HCT116 (cell line): ENCODE measurements at regions not wholly inside any gene's neighbourhood (a gene's known extent, or its start where the extent isn't known, plus 50 kb on each side); places are given as distances from the start of the nearest gene placed in this dataset.

Experiments used
- ATAC-seq: fragments of 200-7000 bp; cut with Tn5 transposase; 2 replicates; pipeline ENCODE4 v1.9.1; 2020; ENCODE audit warnings: mild to moderate bottlenecking, moderate library complexity
- BruUV-seq: library from RNA; stranded (reverse); fragments of 400-500 nt; replicated peaks from 2 replicates; lab custom pipeline; 2021; lab: Mats Ljungman, UMichigan
- CTCF ChIA-PET: fragments of 300-600 bp; sonication (Branson Sonifier 250); formaldehyde crosslinking; loops from one replicate; lab custom pipeline; 2021; ENCODE audit warnings: antibody characterized with exemption; lab: Charles Lee
- POLR2A ChIA-PET: fragments of 300-600, 350-600 bp; sonication (Branson Sonifier 250); formaldehyde crosslinking; loops from one replicate; lab custom pipeline; 2021; ENCODE audit warnings: antibody characterized with exemption; lab: Charles Lee
- RAD21 ChIA-PET, 2 experiments: fragments of 300-600 bp; sonication (Branson Sonifier 250); formaldehyde crosslinking; loops; one replicate each; lab custom pipeline; 2023; ENCODE audit warnings: low total read pairs in 2 of 2; ENCODE audit not compliant: uncharacterized antibody in 2 of 2, unreplicated experiment in 2 of 2, low non-redundant PET in 1 of 2; lab: Charles Lee
- DNase-seq: peaks from one replicate; pipeline ENCODE4 v3.0.0-alpha.2; 2010; ENCODE audit warnings: low read depth, low spot score
- H2AFZ ChIP-seq: fragments of 200-600 bp; shearing (Covaris generic), sonication (generic); 2 replicates; pipeline ENCODE4 v1.6.1; 2017; ENCODE audit warnings: low read depth, mixed run types, mixed read lengths, antibody characterized with exemption, low read length; ENCODE audit not compliant: poor library complexity, severe bottlenecking
- H3K27ac ChIP-seq: 2 replicates; pipeline ENCODE4 v1.5.1; 2012; ENCODE audit warnings: low read depth, low read length
- H3K27me3 ChIP-seq: fragments of 200-600 bp; sonication (generic); 2 replicates; pipeline ENCODE4 v1.6.1; 2016; ENCODE audit warnings: mixed run types, low read length, mixed read lengths; ENCODE audit not compliant: insufficient read depth
- H3K36me3 ChIP-seq, 2 experiments: fragments of 200-500 bp in 1 of 2; fragments of 200-600 bp in 1 of 2; sonication (Bioruptor generic) in 1 of 2; sonication (generic) in 1 of 2; 2 replicates each; pipeline versions ENCODE4 v1.5.1 to v1.6.1; 2014 to 2016; ENCODE audit warnings: low read length in 2 of 2, inconsistent platforms in 1 of 2, mixed read lengths in 1 of 2, mixed run types in 1 of 2; ENCODE audit not compliant: insufficient read depth in 2 of 2, control insufficient read depth in 1 of 2
- H3K4me1 ChIP-seq, 2 experiments: fragments of 200-600 bp in 1 of 2; sonication (generic) in 1 of 2; 2 replicates each; pipeline versions ENCODE4 v1.5.1 to v1.6.1; 2012 to 2017; ENCODE audit warnings: low read length in 2 of 2, inconsistent platforms in 1 of 2, mild to moderate bottlenecking in 1 of 2, mixed read lengths in 1 of 2, mixed run types in 1 of 2, moderate library complexity in 1 of 2; ENCODE audit not compliant: insufficient read depth in 2 of 2, control insufficient read depth in 1 of 2
- H3K4me2 ChIP-seq: fragments of 200-600 bp; sonication (generic); 2 replicates; pipeline ENCODE4 v1.6.1; 2017; ENCODE audit warnings: mixed run types, low read length, mixed read lengths
- H3K4me3 ChIP-seq, 2 experiments: fragments of 200-600 bp in 1 of 2; sonication (generic) in 1 of 2; replicated peaks in 1 of 2; 2 replicates each; pipeline ENCODE4 v1.5.1; 2011 to 2016; ENCODE audit warnings: low read length in 2 of 2, control low read depth in 1 of 2, low read depth in 1 of 2, mild to moderate bottlenecking in 1 of 2, mixed read lengths in 1 of 2, mixed run types in 1 of 2
- H3K79me2 ChIP-seq: fragments of 200-600 bp; sonication (generic); 2 replicates; pipeline ENCODE4 v1.6.1; 2017; ENCODE audit warnings: mild to moderate bottlenecking, mixed run types, low read length, moderate library complexity, mixed read lengths; ENCODE audit not compliant: insufficient read depth
- H3K9ac ChIP-seq: fragments of 200-600 bp; sonication (generic); 2 replicates; pipeline ENCODE4 v1.6.1; 2016; ENCODE audit warnings: low read length, mixed read lengths
- H3K9me2 ChIP-seq: fragments of 200-600 bp; sonication (generic), shearing (Covaris generic); 2 replicates; pipeline ENCODE4 v1.6.1; 2017; ENCODE audit warnings: mixed run types, mild to moderate bottlenecking, moderate library complexity; ENCODE audit not compliant: insufficient read depth
- H3K9me3 ChIP-seq, 2 experiments: fragments of 200-500 bp in 1 of 2; fragments of 200-600 bp in 1 of 2; sonication (Bioruptor generic) in 1 of 2; sonication (generic) in 1 of 2; 2 replicates each; pipeline ENCODE4 v1.6.1; 2014 to 2017; ENCODE audit warnings: low read length in 2 of 2, mixed read lengths in 2 of 2, inconsistent platforms in 1 of 2, low read depth in 1 of 2, mild to moderate bottlenecking in 1 of 2, mixed run types in 1 of 2, moderate library complexity in 1 of 2; ENCODE audit not compliant: control insufficient read depth in 1 of 2, insufficient read depth in 1 of 2
- H4K20me1 ChIP-seq: fragments of 200-600 bp; sonication (generic), shearing (Covaris generic); 2 replicates; pipeline ENCODE4 v1.6.1; 2017; ENCODE audit warnings: mixed run types, mild to moderate bottlenecking, moderate library complexity; ENCODE audit not compliant: insufficient read depth
- CBX3 ChIP-seq: IDR thresholded peaks from 2 replicates; pipeline ENCODE4 v1.6.1; 2012; ENCODE audit warnings: low read depth
- CEBPB ChIP-seq: IDR thresholded peaks from 2 replicates; pipeline ENCODE4 v1.6.1; 2012; ENCODE audit warnings: low read depth
- EGR1 ChIP-seq: IDR thresholded peaks from 2 replicates; pipeline ENCODE4 v1.6.1; 2012; ENCODE audit warnings: low read depth
- ELF1 ChIP-seq: IDR thresholded peaks from 2 replicates; pipeline ENCODE4 v1.6.1; 2012; ENCODE audit warnings: low read depth, borderline replicate concordance
- EZH2 ChIP-seq: fragments of 200-600 bp; sonication (generic); IDR thresholded peaks from 2 replicates; pipeline ENCODE4 v1.6.1; 2017; ENCODE audit warnings: antibody characterized with exemption, mixed run types
- EZH2phosphoT487 ChIP-seq: fragments of 200-600 bp; IDR thresholded peaks from 2 replicates; pipeline ENCODE4 v1.6.1; 2018; ENCODE audit warnings: antibody characterized with exemption, borderline replicate concordance
- JUND ChIP-seq: IDR thresholded peaks from 2 replicates; pipeline ENCODE4 v1.6.1; 2012
- POLR2AphosphoS5 ChIP-seq: IDR thresholded peaks from 2 replicates; pipeline ENCODE4 v1.6.1; 2011; ENCODE audit warnings: mild to moderate bottlenecking, low read depth, low read length, moderate library complexity
- RAD21 ChIP-seq: IDR thresholded peaks from 2 replicates; pipeline ENCODE4 v1.6.1; 2012; ENCODE audit warnings: low read depth, mild to moderate bottlenecking
- SIN3A ChIP-seq: IDR thresholded peaks from 2 replicates; pipeline ENCODE4 v1.6.1; 2012; ENCODE audit warnings: low read depth
- SP1 ChIP-seq: IDR thresholded peaks from 2 replicates; pipeline ENCODE4 v1.6.1; 2012; ENCODE audit warnings: low read depth
- YY1 ChIP-seq: IDR thresholded peaks from 2 replicates; pipeline ENCODE4 v1.6.1; 2011; ENCODE audit warnings: low read length, low read depth, moderate library complexity, mild to moderate bottlenecking; ENCODE audit not compliant: insufficient replicate concordance; ENCODE audit errors: extremely low read depth
- ZFX ChIP-seq: fragments of 450-650 bp; IDR thresholded peaks from 2 replicates; pipeline ENCODE4 v1.6.1; 2017
- ZNF274 ChIP-seq: fragments of 200-500 bp; sonication (Bioruptor generic); IDR thresholded peaks from 2 replicates; pipeline ENCODE4 v1.6.1; 2014; ENCODE audit warnings: mild to moderate bottlenecking, low read depth, low read length, inconsistent platforms
- intact Hi-C: fragments of 100-400 bp; cut with micrococcal nuclease; formaldehyde crosslinking; loops from 2 replicates; pipeline ENCODE4 v1.10.0; 2022
- TF ChIP-seq, protein P1 (sequence below): IDR thresholded peaks from 2 replicates; pipeline ENCODE4 v1.6.1; 2012
- TF ChIP-seq, protein P2 (sequence below): IDR thresholded peaks from 2 replicates; pipeline ENCODE4 v1.6.1; 2011; ENCODE audit warnings: mild to moderate bottlenecking, low read length, moderate library complexity; ENCODE audit not compliant: insufficient replicate concordance; ENCODE audit errors: extremely low read depth
- TF ChIP-seq, protein P3 (sequence below): IDR thresholded peaks from 2 replicates; pipeline ENCODE4 v1.6.1; 2012
- TF ChIP-seq, protein P4 (sequence below), 3 experiments: fragments of 200-600 bp in 1 of 3; sonication (generic) in 1 of 3; IDR thresholded peaks in 2 of 3; conservative IDR thresholded peaks in 1 of 3; 2 replicates each; pipeline ENCODE4 v1.5.1; 2012 to 2017; ENCODE audit warnings: low read depth in 2 of 3, low read length in 2 of 3, antibody characterized with exemption in 1 of 3, borderline replicate concordance in 1 of 3, control low read depth in 1 of 3, mild to moderate bottlenecking in 1 of 3, mixed read lengths in 1 of 3, mixed run types in 1 of 3, moderate library complexity in 1 of 3; ENCODE audit not compliant: insufficient read depth in 1 of 3
- TF ChIP-seq, protein P5 (sequence below): IDR thresholded peaks from 2 replicates; pipeline ENCODE4 v1.6.1; 2012; ENCODE audit warnings: low read depth

DNA sequence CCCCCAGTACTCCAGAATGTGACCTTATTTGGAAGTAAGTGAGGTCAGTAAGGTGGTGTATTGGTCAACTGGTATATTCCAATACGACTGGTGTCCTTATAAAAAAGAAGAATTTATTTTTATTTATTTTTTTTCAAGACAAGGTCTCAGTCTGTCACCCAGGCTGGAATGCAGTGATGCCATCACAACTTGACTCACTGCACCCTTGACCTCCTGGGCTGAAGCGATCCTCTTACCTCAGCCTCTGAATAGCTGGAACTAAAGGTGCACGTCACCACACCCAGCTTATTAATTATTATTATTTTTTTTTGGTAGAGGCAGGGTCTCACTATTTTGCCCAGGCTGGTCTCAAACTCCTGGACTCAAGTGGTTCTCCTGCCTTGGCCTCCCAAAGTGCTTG, 115.1 kb upstream of the PITX2 start:
- CTCF ChIA-PET: no interaction called here

More for the DNA sequence above, 115.1 kb upstream of the PITX2 start:
- no peaks in the 10 kb centered on the region for H3K79me2 ChIP-seq
- no TSS peak for BruUV-seq
- no peaks in the 10 kb centered on the region for H3K27me3 ChIP-seq
- POLR2A ChIA-PET: no interaction called here
- no peak overlapping the region for H3K4me2 ChIP-seq
- H4K20me1 ChIP-seq: no peaks in the 10 kb centered on the region
- H3K9me2 ChIP-seq: no peaks in the 10 kb centered on the region
- intact Hi-C loops: no loop called here
- DNase-seq: no peak
- H2AFZ ChIP-seq: no peak overlapping the region
- no peak for TF ChIP-seq SP1
- TF ChIP-seq, protein P1, sequence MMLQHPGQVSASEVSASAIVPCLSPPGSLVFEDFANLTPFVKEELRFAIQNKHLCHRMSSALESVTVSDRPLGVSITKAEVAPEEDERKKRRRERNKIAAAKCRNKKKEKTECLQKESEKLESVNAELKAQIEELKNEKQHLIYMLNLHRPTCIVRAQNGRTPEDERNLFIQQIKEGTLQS: no peak
- no peak for TF ChIP-seq YY1
- TF ChIP-seq CBX3: no peak
- no peak for TF ChIP-seq EZH2
- TF ChIP-seq JUND: no peak
- no peak for TF ChIP-seq POLR2AphosphoS5
- no peak for TF ChIP-seq RAD21
- TF ChIP-seq, protein P2, sequence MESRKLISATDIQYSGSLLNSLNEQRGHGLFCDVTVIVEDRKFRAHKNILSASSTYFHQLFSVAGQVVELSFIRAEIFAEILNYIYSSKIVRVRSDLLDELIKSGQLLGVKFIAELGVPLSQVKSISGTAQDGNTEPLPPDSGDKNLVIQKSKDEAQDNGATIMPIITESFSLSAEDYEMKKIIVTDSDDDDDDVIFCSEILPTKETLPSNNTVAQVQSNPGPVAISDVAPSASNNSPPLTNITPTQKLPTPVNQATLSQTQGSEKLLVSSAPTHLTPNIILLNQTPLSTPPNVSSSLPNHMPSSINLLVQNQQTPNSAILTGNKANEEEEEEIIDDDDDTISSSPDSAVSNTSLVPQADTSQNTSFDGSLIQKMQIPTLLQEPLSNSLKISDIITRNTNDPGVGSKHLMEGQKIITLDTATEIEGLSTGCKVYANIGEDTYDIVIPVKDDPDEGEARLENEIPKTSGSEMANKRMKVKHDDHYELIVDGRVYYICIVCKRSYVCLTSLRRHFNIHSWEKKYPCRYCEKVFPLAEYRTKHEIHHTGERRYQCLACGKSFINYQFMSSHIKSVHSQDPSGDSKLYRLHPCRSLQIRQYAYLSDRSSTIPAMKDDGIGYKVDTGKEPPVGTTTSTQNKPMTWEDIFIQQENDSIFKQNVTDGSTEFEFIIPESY: no peak
- TF ChIP-seq, protein P3, sequence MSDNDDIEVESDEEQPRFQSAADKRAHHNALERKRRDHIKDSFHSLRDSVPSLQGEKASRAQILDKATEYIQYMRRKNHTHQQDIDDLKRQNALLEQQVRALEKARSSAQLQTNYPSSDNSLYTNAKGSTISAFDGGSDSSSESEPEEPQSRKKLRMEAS: no peak
- no peak for TF ChIP-seq SIN3A
- no peak for TF ChIP-seq EGR1
- TF ChIP-seq ELF1: no peak
- TF ChIP-seq ZNF274: no peak
- TF ChIP-seq, protein P4, sequence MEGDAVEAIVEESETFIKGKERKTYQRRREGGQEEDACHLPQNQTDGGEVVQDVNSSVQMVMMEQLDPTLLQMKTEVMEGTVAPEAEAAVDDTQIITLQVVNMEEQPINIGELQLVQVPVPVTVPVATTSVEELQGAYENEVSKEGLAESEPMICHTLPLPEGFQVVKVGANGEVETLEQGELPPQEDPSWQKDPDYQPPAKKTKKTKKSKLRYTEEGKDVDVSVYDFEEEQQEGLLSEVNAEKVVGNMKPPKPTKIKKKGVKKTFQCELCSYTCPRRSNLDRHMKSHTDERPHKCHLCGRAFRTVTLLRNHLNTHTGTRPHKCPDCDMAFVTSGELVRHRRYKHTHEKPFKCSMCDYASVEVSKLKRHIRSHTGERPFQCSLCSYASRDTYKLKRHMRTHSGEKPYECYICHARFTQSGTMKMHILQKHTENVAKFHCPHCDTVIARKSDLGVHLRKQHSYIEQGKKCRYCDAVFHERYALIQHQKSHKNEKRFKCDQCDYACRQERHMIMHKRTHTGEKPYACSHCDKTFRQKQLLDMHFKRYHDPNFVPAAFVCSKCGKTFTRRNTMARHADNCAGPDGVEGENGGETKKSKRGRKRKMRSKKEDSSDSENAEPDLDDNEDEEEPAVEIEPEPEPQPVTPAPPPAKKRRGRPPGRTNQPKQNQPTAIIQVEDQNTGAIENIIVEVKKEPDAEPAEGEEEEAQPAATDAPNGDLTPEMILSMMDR (IDR thresholded peaks at IDR 0.05 in 2 of 3, conservative IDR thresholded peaks at IDR 0.05 in 1 of 3; ENCODE audit: borderline replicate concordance in 1 of 3, insufficient read depth in 1 of 3, low read depth in 2 of 3, low read length in 2 of 3): no peak
- no peak for TF ChIP-seq ZFX
- TF ChIP-seq CEBPB: no peak
- TF ChIP-seq, protein P5, sequence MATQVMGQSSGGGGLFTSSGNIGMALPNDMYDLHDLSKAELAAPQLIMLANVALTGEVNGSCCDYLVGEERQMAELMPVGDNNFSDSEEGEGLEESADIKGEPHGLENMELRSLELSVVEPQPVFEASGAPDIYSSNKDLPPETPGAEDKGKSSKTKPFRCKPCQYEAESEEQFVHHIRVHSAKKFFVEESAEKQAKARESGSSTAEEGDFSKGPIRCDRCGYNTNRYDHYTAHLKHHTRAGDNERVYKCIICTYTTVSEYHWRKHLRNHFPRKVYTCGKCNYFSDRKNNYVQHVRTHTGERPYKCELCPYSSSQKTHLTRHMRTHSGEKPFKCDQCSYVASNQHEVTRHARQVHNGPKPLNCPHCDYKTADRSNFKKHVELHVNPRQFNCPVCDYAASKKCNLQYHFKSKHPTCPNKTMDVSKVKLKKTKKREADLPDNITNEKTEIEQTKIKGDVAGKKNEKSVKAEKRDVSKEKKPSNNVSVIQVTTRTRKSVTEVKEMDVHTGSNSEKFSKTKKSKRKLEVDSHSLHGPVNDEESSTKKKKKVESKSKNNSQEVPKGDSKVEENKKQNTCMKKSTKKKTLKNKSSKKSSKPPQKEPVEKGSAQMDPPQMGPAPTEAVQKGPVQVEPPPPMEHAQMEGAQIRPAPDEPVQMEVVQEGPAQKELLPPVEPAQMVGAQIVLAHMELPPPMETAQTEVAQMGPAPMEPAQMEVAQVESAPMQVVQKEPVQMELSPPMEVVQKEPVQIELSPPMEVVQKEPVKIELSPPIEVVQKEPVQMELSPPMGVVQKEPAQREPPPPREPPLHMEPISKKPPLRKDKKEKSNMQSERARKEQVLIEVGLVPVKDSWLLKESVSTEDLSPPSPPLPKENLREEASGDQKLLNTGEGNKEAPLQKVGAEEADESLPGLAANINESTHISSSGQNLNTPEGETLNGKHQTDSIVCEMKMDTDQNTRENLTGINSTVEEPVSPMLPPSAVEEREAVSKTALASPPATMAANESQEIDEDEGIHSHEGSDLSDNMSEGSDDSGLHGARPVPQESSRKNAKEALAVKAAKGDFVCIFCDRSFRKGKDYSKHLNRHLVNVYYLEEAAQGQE: no peak
- no peak for TF ChIP-seq EZH2phosphoT487
- TF ChIP-seq, all 23 proteins: peak for 0
- no peaks in the 10 kb centered on the region for H3K4me1 ChIP-seq
- no peak overlapping the region for H3K4me3 ChIP-seq
- RAD21 ChIA-PET: no interaction called here
- H3K9me3 ChIP-seq: no peaks in the 10 kb centered on the region
- no peak for ATAC-seq
- H3K27ac ChIP-seq: no peak overlapping the region
- no peaks in the 10 kb centered on the region for H3K36me3 ChIP-seq
- no peak overlapping the region for H3K9ac ChIP-seq
